ENCODE measurements at regions not wholly inside any gene's neighbourhood (a gene's known extent, or its start where the extent isn't known, plus 50 kb on each side); places are given as distances from the start of the nearest gene placed in this dataset.

DNA sequence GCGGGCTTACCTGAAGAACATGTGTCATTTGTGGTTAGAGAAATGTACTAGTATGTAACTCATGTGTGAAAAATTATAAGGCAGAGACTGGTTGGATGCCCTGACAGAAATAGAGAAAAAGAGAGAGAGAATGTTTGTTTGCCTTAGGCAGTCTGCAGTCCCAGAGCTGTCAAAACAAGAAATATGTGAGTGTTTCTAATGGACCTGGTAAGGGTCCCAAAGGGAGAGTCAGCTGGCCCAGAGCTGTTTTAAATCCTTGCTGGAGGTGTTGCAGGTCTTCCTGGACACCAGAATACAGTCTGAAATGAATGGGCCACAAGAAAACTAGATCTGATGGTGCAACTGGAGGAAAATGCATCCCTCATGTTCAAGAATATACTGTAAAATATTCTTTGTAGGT is 158.3 kb upstream of the OGFRL1 start:
- no peak overlapping the region for H3K4me3 ChIP-seq (ENCODE audit: low read depth, low read length)
- TF ChIP-seq, protein P1, sequence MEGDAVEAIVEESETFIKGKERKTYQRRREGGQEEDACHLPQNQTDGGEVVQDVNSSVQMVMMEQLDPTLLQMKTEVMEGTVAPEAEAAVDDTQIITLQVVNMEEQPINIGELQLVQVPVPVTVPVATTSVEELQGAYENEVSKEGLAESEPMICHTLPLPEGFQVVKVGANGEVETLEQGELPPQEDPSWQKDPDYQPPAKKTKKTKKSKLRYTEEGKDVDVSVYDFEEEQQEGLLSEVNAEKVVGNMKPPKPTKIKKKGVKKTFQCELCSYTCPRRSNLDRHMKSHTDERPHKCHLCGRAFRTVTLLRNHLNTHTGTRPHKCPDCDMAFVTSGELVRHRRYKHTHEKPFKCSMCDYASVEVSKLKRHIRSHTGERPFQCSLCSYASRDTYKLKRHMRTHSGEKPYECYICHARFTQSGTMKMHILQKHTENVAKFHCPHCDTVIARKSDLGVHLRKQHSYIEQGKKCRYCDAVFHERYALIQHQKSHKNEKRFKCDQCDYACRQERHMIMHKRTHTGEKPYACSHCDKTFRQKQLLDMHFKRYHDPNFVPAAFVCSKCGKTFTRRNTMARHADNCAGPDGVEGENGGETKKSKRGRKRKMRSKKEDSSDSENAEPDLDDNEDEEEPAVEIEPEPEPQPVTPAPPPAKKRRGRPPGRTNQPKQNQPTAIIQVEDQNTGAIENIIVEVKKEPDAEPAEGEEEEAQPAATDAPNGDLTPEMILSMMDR (IDR thresholded peaks at IDR 0.05; ENCODE audit: low read depth, low read length), result no peak

DNA sequence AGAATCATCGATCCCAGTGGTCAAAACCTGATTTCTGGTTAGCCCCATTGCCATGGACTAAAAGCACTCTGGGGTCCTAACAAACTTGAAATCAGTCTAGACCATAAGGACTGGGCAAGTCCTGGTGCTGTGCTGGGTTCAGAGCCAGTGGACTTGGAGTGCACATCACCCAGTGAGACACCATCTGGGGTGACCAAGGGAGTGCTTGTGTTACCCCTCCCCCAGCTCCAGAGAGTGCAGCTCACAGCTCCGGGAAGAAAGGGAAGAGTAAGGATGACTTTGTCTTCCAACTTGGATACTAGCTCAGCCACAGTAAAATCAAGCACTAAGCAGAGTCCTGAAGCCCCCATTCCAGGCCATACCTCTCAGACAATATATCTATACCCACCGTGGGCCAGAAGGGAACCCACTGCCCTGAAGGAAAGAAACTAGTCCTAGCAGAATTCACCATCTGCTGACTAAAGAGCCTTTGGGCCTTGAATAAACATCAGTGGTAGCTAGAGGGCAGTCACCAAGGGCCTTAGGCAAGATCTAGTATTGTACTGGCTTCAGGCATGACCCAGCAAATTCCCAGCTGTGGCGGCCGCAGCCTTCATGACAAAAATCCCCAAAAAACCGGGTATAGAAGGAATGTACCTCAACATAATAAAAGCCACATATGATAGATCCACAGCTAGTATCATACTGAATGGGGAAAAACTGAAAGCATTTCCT is 153.5 kb upstream of the OGFRL1 start:
- H3K4me3 ChIP-seq (ENCODE audit: low read depth, low read length), result no peak overlapping the region

DNA sequence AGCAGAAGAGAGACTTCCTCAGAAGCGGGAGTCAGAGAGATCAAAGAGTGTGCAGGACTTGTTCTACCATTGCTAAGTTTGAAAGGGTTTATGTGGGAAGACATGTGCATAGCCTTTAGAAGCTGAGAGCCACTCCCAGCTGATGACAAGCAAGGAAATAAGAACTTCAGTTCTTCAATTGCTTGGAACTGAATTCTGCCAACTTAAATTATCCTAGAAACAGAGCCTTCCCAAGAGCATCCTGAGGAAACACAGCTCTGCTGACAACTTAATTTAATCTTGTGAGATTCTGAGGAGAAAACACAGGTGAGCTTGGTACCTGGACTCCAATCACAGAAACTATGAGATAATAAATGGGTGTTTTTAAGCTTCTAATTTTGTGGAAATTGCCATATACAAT is 150.6 kb upstream of the OGFRL1 start:
- H3K4me3 ChIP-seq (ENCODE audit: low read depth, low read length), result no peak overlapping the region
- TF ChIP-seq, protein P1 (IDR thresholded peaks at IDR 0.05; ENCODE audit: low read depth, low read length), result no peak

More for the DNA sequence above, 153.5 kb upstream of the OGFRL1 start:
- TF ChIP-seq, protein P1 (IDR thresholded peaks at IDR 0.05; ENCODE audit: low read depth, low read length), result no peak

DNA sequence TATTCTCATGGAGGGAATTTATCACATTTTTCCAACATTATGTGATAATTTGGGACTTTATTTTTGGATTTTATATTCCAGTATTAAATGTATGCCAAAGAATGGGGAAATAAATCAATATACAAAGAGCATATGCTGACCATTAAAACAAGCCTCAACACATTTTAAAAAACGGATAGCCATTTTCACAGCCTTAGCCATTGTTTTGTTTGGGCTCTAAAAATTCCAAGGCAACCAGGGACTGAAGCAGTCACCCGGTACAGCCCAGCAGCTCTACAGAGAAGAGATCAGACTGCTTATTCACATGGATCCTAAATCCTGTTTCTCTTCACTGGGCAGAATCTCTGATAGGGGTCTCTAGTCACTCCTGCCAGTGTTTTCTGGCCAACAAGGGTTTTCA is 150.2 kb upstream of the OGFRL1 start:
- TF ChIP-seq, protein P1 (IDR thresholded peaks at IDR 0.05; ENCODE audit: low read depth, low read length), result no peak
- H3K4me3 ChIP-seq (ENCODE audit: low read depth, low read length), result no peak overlapping the region

DNA sequence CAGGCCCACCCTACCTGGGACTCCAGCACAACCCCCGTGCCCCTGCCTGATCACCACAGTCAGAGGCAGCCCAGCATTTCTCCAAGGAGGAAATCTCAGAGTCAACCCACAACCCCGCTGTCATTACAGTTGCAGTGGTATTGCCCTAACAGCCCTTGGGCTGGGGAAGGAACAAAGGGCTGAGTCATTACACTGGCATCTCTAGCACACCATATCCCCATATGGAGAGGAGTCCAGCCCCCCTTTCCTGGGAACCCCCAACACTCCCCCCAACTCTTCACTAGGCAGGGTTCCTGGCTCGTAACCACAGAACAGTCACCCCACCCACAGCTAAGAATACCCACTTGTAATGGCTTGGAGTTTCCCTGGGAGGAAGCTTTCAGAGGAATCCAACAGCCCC is 149.4 kb upstream of the OGFRL1 start:
- H3K4me3 ChIP-seq (ENCODE audit: low read depth, low read length), result no peak overlapping the region
- TF ChIP-seq, protein P1 (IDR thresholded peaks at IDR 0.05; ENCODE audit: low read depth, low read length), result no peak

DNA sequence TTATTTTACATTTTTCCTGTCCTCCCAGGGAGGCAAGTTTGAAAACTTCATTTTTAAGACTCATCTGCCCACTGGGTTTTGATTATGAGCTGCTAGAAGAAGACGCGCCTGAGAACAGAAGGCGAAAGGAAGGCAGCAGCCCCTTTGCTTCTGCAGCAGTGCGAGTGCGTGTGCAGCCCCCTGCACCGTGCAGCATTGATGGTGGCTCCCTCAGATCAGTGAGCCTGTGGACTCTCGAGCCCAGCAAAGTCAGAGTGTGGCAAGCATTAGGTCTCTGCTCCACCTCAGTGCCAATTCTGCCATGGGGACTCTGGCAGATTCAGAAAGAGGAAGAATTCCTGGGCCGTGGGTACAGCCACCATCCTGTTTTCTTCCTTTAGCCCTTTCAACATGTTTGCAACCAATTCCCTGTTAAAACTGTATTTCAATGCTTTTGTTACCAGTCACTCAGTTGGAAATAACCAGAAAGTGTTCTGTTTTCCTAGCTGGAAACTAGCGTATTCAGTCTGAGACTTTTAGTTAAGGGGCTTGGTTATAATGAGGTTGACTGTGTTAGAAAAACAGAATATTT is 134.8 kb upstream of the OGFRL1 start:
- H3K4me3 ChIP-seq (ENCODE audit: low read depth, low read length), result no peak overlapping the region
- TF ChIP-seq, protein P1 (IDR thresholded peaks at IDR 0.05; ENCODE audit: low read depth, low read length), result no peak

DNA sequence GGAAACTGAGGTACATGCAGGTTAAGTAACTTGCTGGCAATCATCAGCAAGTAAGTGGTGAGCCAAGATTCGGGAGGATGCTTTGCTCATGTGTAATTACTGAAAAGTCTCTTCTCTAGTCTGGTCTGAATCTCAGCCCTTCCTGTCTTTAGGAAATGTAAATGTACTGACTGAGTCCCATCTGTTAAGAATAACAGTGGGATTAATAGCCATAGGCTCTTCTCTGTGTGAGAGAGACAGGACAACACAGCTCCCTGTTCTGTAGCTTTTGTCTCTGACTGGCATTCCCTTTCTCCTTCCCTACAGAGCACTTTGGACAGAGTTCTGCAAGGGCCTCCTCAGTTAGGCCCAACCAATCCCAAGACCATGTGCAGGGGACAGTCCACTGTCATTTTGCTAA is 131.3 kb upstream of the OGFRL1 start:
- H3K4me3 ChIP-seq (ENCODE audit: low read depth, low read length), result no peak overlapping the region
- TF ChIP-seq, protein P1 (IDR thresholded peaks at IDR 0.05; ENCODE audit: low read depth, low read length), result no peak

Data from WI38 (cell line).